Coronary artery (tissue), 2 donors: ENCODE measurements at regions not wholly inside any gene's neighbourhood (a gene's known extent, or its start where the extent isn't known, plus 50 kb on each side); places are given as distances from the start of the nearest gene placed in this dataset.

Experiments
- DNase-seq: peaks from one replicate; pipeline ENCODE4 v3.0.0-alpha.2; 2017; ENCODE audit warnings: low spot score
- H3K27ac ChIP-seq, 2 donors: fragments of 200-600 bp; sonication (generic); one replicate each; pipeline ENCODE4 v1.5.1; 2016 to 2019
- H3K4me3 ChIP-seq: fragments of 200-600 bp; sonication (generic); 2 replicates; pipeline ENCODE4 v1.5.1; 2016; ENCODE audit warnings: mild to moderate bottlenecking, moderate library complexity
- CTCF ChIP-seq: fragments of 200-600 bp; sonication (generic); IDR thresholded peaks from one replicate; pipeline ENCODE4 v1.5.1; 2019; ENCODE audit warnings: antibody characterized with exemption

GRCh38 chr9:119924736-119925135 lies 555.5 kb upstream of the BRINP1 start:
- no peak for TF ChIP-seq CTCF
- no peak for DNase-seq
- H3K4me3 ChIP-seq = no peak overlapping the region
- no peak overlapping the region for H3K27ac ChIP-seq

GRCh38 chr9:119917175-119917574 lies 547.9 kb upstream of the BRINP1 start:
- Histone ChIP-seq H3K27ac (no peak overlapping the region), H3K4me3 (no peak overlapping the region)
- TF ChIP-seq CTCF = no peak
- no peak for DNase-seq

GRCh38 chr9:119907056-119907455 lies 537.8 kb upstream of the BRINP1 start:
- no peak for DNase-seq
- Histone ChIP-seq H3K27ac (no peak overlapping the region), H3K4me3 (no peak overlapping the region)
- TF ChIP-seq CTCF = no peak

GRCh38 chr9:119905724-119906123 lies 536.5 kb upstream of the BRINP1 start:
- Histone ChIP-seq H3K4me3 (no peak overlapping the region), H3K27ac (no peak overlapping the region)
- no peak for TF ChIP-seq CTCF
- DNase-seq = no peak

GRCh38 chr9:119903851-119904250 lies 534.6 kb upstream of the BRINP1 start:
- Histone ChIP-seq H3K4me3 (no peak overlapping the region), H3K27ac (no peak overlapping the region)
- TF ChIP-seq CTCF = no peak
- no peak for DNase-seq

GRCh38 chr9:119902611-119903010 lies 533.4 kb upstream of the BRINP1 start:
- DNase-seq = no peak
- Histone ChIP-seq H3K4me3 (no peak overlapping the region), H3K27ac (no peak overlapping the region)
- TF ChIP-seq CTCF = no peak

GRCh38 chr9:119898316-119898715 lies 529.1 kb upstream of the BRINP1 start:
- Histone ChIP-seq H3K27ac (no peak overlapping the region), H3K4me3 (no peak overlapping the region)
- DNase-seq = no peak
- TF ChIP-seq CTCF = no peak
